ENCODE measurements at regions not wholly inside any gene's neighbourhood (a gene's known extent, or its start where the extent isn't known, plus 50 kb on each side); places are given as distances from the start of the nearest gene placed in this dataset.

GRCh38 chr5:142495531-142495930 lies 170.7 kb upstream of the SPRY4 start:
- H3K27me3 ChIP-seq (ENCODE audit: control insufficient read depth in 5 of 5, insufficient read depth in 4 of 5, low read length in 5 of 5) = no peaks in the 10 kb centered on the region
- H3K36me3 ChIP-seq (ENCODE audit: control insufficient read depth in 5 of 5, insufficient read depth in 5 of 5, low read length in 5 of 5) = no peaks in the 10 kb centered on the region
- H3K27ac ChIP-seq (ENCODE audit: low read depth, low read length) = no peak overlapping the region
- no peak overlapping the region for H3K4me3 ChIP-seq (ENCODE audit: low read depth in 1 of 5, low read length in 5 of 5)
- H3K9ac ChIP-seq (ENCODE audit: low read length in 5 of 5) = no peak overlapping the region
- H3K9me3 ChIP-seq (ENCODE audit: control insufficient read depth in 5 of 5, low read length in 5 of 5) = no peaks in the 10 kb centered on the region
- H3K4me1 ChIP-seq (ENCODE audit: control insufficient read depth in 5 of 5, insufficient read depth in 5 of 5, low read length in 5 of 5) = peaks cover 3 to 50% (median 34%) of the 10 kb centered on the region in 5 donors

GRCh38 chr5:142493875-142494518 lies 169.2 kb upstream of the SPRY4 start:
- no peaks in the 10 kb centered on the region for H3K36me3 ChIP-seq (ENCODE audit: control insufficient read depth in 5 of 5, insufficient read depth in 5 of 5, low read length in 5 of 5)
- H3K27me3 ChIP-seq (ENCODE audit: control insufficient read depth in 5 of 5, insufficient read depth in 4 of 5, low read length in 5 of 5) = no peaks in the 10 kb centered on the region
- no peak overlapping the region for H3K9ac ChIP-seq (ENCODE audit: low read length in 5 of 5)
- no peak overlapping the region for H3K27ac ChIP-seq (ENCODE audit: low read depth, low read length)
- no peak overlapping the region for H3K4me3 ChIP-seq (ENCODE audit: low read depth in 1 of 5, low read length in 5 of 5)
- peaks cover 3 to 41% (median 20%) of the 10 kb centered on the region in 5 donors for H3K4me1 ChIP-seq (ENCODE audit: control insufficient read depth in 5 of 5, insufficient read depth in 5 of 5, low read length in 5 of 5)
- no peaks in the 10 kb centered on the region for H3K9me3 ChIP-seq (ENCODE audit: control insufficient read depth in 5 of 5, low read length in 5 of 5)

GRCh38 chr5:142492781-142493281 lies 168.0 kb upstream of the SPRY4 start:
- Histone ChIP-seq H3K4me3 (ENCODE audit: low read depth in 1 of 5, low read length in 5 of 5) (no peak overlapping the region), H3K27ac (ENCODE audit: low read depth, low read length) (peak overlapping the region; percentile 51), H3K9ac (ENCODE audit: low read length in 5 of 5) (peak overlapping the region in 1 of 5 donors; percentile 13)

GRCh38 chr5:142491679-142492078 lies 166.9 kb upstream of the SPRY4 start:
- H3K9ac ChIP-seq (ENCODE audit: low read length in 5 of 5) = no peak overlapping the region
- H3K9me3 ChIP-seq (ENCODE audit: control insufficient read depth in 5 of 5, low read length in 5 of 5) = no peaks in the 10 kb centered on the region
- peaks cover 3 to 41% (median 17%) of the 10 kb centered on the region in 5 donors for H3K4me1 ChIP-seq (ENCODE audit: control insufficient read depth in 5 of 5, insufficient read depth in 5 of 5, low read length in 5 of 5)
- no peaks in the 10 kb centered on the region for H3K36me3 ChIP-seq (ENCODE audit: control insufficient read depth in 5 of 5, insufficient read depth in 5 of 5, low read length in 5 of 5)
- H3K4me3 ChIP-seq (ENCODE audit: low read depth in 1 of 5, low read length in 5 of 5) = no peak overlapping the region
- H3K27ac ChIP-seq (ENCODE audit: low read depth, low read length) = peak overlapping the region; percentile 52
- H3K27me3 ChIP-seq (ENCODE audit: control insufficient read depth in 5 of 5, insufficient read depth in 4 of 5, low read length in 5 of 5) = no peaks in the 10 kb centered on the region

More at GRCh38 chr5:142492781-142493281, 168.0 kb upstream of the SPRY4 start:
- Histone ChIP-seq H3K36me3 (ENCODE audit: control insufficient read depth in 5 of 5, insufficient read depth in 5 of 5, low read length in 5 of 5) (no peaks in the 10 kb centered on the region), H3K4me1 (ENCODE audit: control insufficient read depth in 5 of 5, insufficient read depth in 5 of 5, low read length in 5 of 5) (peaks cover 3 to 41% (median 20%) of the 10 kb centered on the region in 5 donors), H3K27me3 (ENCODE audit: control insufficient read depth in 5 of 5, insufficient read depth in 4 of 5, low read length in 5 of 5) (no peaks in the 10 kb centered on the region), H3K9me3 (ENCODE audit: control insufficient read depth in 5 of 5, low read length in 5 of 5) (no peaks in the 10 kb centered on the region)

- Histone ChIP-seq H3K9ac (ENCODE audit: low read length in 5 of 5) (peak overlapping the region in 1 of 5 donors; percentile 38), H3K36me3 (ENCODE audit: control insufficient read depth in 5 of 5, insufficient read depth in 5 of 5, low read length in 5 of 5) (no peaks in the 10 kb centered on the region), H3K27ac (ENCODE audit: low read depth, low read length) (peak overlapping the region; percentile 52), H3K9me3 (ENCODE audit: control insufficient read depth in 5 of 5, low read length in 5 of 5) (no peaks in the 10 kb centered on the region), H3K27me3 (ENCODE audit: control insufficient read depth in 5 of 5, insufficient read depth in 4 of 5, low read length in 5 of 5) (no peaks in the 10 kb centered on the region), H3K4me3 (ENCODE audit: low read depth in 1 of 5, low read length in 5 of 5) (no peak overlapping the region), H3K4me1 (ENCODE audit: control insufficient read depth in 5 of 5, insufficient read depth in 5 of 5, low read length in 5 of 5) (peaks cover 3 to 38% (median 17%) of the 10 kb centered on the region in 5 donors)
Measured at GRCh38 chr5:142491270-142491669, 166.4 kb upstream of the SPRY4 start.

GRCh38 chr5:142486581-142486980 lies 161.8 kb upstream of the SPRY4 start:
- Histone ChIP-seq H3K4me3 (ENCODE audit: low read depth in 1 of 5, low read length in 5 of 5) (no peak overlapping the region), H3K27me3 (ENCODE audit: control insufficient read depth in 5 of 5, insufficient read depth in 4 of 5, low read length in 5 of 5) (no peaks in the 10 kb centered on the region), H3K36me3 (ENCODE audit: control insufficient read depth in 5 of 5, insufficient read depth in 5 of 5, low read length in 5 of 5) (no peaks in the 10 kb centered on the region), H3K9ac (ENCODE audit: low read length in 5 of 5) (no peak overlapping the region), H3K27ac (ENCODE audit: low read depth, low read length) (no peak overlapping the region), H3K4me1 (ENCODE audit: control insufficient read depth in 5 of 5, insufficient read depth in 5 of 5, low read length in 5 of 5) (peaks cover 0 to 11% (median 0%) of the 10 kb centered on the region in 5 donors), H3K9me3 (ENCODE audit: control insufficient read depth in 5 of 5, low read length in 5 of 5) (peaks cover 2 to 11% (median 9%) of the 10 kb centered on the region in 5 donors)

- Histone ChIP-seq H3K27ac (ENCODE audit: low read depth, low read length) (no peak overlapping the region), H3K9me3 (ENCODE audit: control insufficient read depth in 5 of 5, low read length in 5 of 5) (peaks cover 2 to 11% (median 9%) of the 10 kb centered on the region in 5 donors), H3K4me3 (ENCODE audit: low read depth in 1 of 5, low read length in 5 of 5) (no peak overlapping the region), H3K9ac (ENCODE audit: low read length in 5 of 5) (no peak overlapping the region), H3K4me1 (ENCODE audit: control insufficient read depth in 5 of 5, insufficient read depth in 5 of 5, low read length in 5 of 5) (peaks cover 0 to 5% (median 0%) of the 10 kb centered on the region in 5 donors), H3K27me3 (ENCODE audit: control insufficient read depth in 5 of 5, insufficient read depth in 4 of 5, low read length in 5 of 5) (no peaks in the 10 kb centered on the region), H3K36me3 (ENCODE audit: control insufficient read depth in 5 of 5, insufficient read depth in 5 of 5, low read length in 5 of 5) (no peaks in the 10 kb centered on the region)
Measured at GRCh38 chr5:142486020-142486419, 161.2 kb upstream of the SPRY4 start.

- Histone ChIP-seq H3K9me3 (ENCODE audit: control insufficient read depth in 5 of 5, low read length in 5 of 5) (peaks cover 2 to 11% (median 9%) of the 10 kb centered on the region in 5 donors), H3K36me3 (ENCODE audit: control insufficient read depth in 5 of 5, insufficient read depth in 5 of 5, low read length in 5 of 5) (no peaks in the 10 kb centered on the region), H3K4me1 (ENCODE audit: control insufficient read depth in 5 of 5, insufficient read depth in 5 of 5, low read length in 5 of 5) (peaks cover 0 to 3% (median 0%) of the 10 kb centered on the region in 5 donors), H3K27ac (ENCODE audit: low read depth, low read length) (no peak overlapping the region), H3K4me3 (ENCODE audit: low read depth in 1 of 5, low read length in 5 of 5) (no peak overlapping the region), H3K27me3 (ENCODE audit: control insufficient read depth in 5 of 5, insufficient read depth in 4 of 5, low read length in 5 of 5) (no peaks in the 10 kb centered on the region), H3K9ac (ENCODE audit: low read length in 5 of 5) (no peak overlapping the region)
Measured at GRCh38 chr5:142484821-142485387, 160.1 kb upstream of the SPRY4 start.

- Histone ChIP-seq H3K27ac (ENCODE audit: low read depth, low read length) (no peak overlapping the region), H3K4me1 (ENCODE audit: control insufficient read depth in 5 of 5, insufficient read depth in 5 of 5, low read length in 5 of 5) (peaks cover 0 to 3% (median 0%) of the 10 kb centered on the region in 5 donors), H3K9ac (ENCODE audit: low read length in 5 of 5) (no peak overlapping the region), H3K27me3 (ENCODE audit: control insufficient read depth in 5 of 5, insufficient read depth in 4 of 5, low read length in 5 of 5) (no peaks in the 10 kb centered on the region), H3K4me3 (ENCODE audit: low read depth in 1 of 5, low read length in 5 of 5) (no peak overlapping the region), H3K9me3 (ENCODE audit: control insufficient read depth in 5 of 5, low read length in 5 of 5) (peaks cover 2 to 19% (median 15%) of the 10 kb centered on the region in 5 donors), H3K36me3 (ENCODE audit: control insufficient read depth in 5 of 5, insufficient read depth in 5 of 5, low read length in 5 of 5) (no peaks in the 10 kb centered on the region)
Measured at GRCh38 chr5:142482207-142482606, 157.4 kb upstream of the SPRY4 start.

- H3K9ac ChIP-seq (ENCODE audit: low read length in 5 of 5) = no peak overlapping the region
Measured at GRCh38 chr5:142481410-142481809, 156.6 kb upstream of the SPRY4 start.

More at GRCh38 chr5:142481410-142481809, 156.6 kb upstream of the SPRY4 start:
- Histone ChIP-seq H3K4me1 (ENCODE audit: control insufficient read depth in 5 of 5, insufficient read depth in 5 of 5, low read length in 5 of 5) (peaks cover 0 to 3% (median 0%) of the 10 kb centered on the region in 5 donors), H3K36me3 (ENCODE audit: control insufficient read depth in 5 of 5, insufficient read depth in 5 of 5, low read length in 5 of 5) (no peaks in the 10 kb centered on the region), H3K27me3 (ENCODE audit: control insufficient read depth in 5 of 5, insufficient read depth in 4 of 5, low read length in 5 of 5) (no peaks in the 10 kb centered on the region), H3K9me3 (ENCODE audit: control insufficient read depth in 5 of 5, low read length in 5 of 5) (peaks cover 2 to 19% (median 15%) of the 10 kb centered on the region in 5 donors), H3K4me3 (ENCODE audit: low read depth in 1 of 5, low read length in 5 of 5) (no peak overlapping the region), H3K27ac (ENCODE audit: low read depth, low read length) (no peak overlapping the region)

All from subcutaneous abdominal adipose tissue (tissue), 5 donors.